ENCODE measurements at regions not wholly inside any gene's neighbourhood (a gene's known extent, or its start where the extent isn't known, plus 50 kb on each side); places are given as distances from the start of the nearest gene placed in this dataset.

DNA sequence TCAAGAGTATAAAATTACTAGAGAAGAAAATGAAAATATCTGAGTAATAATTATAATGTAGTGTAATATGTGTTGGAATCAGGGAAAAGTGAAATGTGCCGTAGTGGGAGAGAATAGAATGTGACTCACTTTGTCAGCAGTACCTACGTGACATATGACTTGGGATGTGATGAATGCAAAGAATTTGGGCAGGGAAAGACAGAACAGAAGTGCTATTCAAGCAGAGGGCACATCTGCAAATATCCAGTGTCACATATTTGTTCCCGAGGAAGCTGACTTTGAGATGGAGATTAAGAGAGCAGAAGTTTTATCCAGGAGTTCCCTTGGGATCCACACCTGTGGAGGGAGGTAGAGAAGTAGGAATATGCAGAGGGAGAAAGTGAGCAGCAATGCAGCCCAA, 69.3 kb upstream of the HS3ST1 start:
- H3K27me3 ChIP-seq (ENCODE audit: insufficient read depth): no peaks in the 10 kb centered on the region
- H3K4me3 ChIP-seq: no peak overlapping the region
- ATAC-seq (no peak), DNase-seq (ENCODE audit: low spot score) (peak; percentile 8)
- no peak overlapping the region for H2AFZ ChIP-seq
- TF ChIP-seq, protein P1, sequence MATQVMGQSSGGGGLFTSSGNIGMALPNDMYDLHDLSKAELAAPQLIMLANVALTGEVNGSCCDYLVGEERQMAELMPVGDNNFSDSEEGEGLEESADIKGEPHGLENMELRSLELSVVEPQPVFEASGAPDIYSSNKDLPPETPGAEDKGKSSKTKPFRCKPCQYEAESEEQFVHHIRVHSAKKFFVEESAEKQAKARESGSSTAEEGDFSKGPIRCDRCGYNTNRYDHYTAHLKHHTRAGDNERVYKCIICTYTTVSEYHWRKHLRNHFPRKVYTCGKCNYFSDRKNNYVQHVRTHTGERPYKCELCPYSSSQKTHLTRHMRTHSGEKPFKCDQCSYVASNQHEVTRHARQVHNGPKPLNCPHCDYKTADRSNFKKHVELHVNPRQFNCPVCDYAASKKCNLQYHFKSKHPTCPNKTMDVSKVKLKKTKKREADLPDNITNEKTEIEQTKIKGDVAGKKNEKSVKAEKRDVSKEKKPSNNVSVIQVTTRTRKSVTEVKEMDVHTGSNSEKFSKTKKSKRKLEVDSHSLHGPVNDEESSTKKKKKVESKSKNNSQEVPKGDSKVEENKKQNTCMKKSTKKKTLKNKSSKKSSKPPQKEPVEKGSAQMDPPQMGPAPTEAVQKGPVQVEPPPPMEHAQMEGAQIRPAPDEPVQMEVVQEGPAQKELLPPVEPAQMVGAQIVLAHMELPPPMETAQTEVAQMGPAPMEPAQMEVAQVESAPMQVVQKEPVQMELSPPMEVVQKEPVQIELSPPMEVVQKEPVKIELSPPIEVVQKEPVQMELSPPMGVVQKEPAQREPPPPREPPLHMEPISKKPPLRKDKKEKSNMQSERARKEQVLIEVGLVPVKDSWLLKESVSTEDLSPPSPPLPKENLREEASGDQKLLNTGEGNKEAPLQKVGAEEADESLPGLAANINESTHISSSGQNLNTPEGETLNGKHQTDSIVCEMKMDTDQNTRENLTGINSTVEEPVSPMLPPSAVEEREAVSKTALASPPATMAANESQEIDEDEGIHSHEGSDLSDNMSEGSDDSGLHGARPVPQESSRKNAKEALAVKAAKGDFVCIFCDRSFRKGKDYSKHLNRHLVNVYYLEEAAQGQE (IDR thresholded peaks at IDR 0.05; ENCODE audit: unreplicated experiment): no peak
- H3K27ac ChIP-seq (ENCODE audit: low read depth): no peak overlapping the region
- H3K4me1 ChIP-seq (ENCODE audit: insufficient read depth): no peaks in the 10 kb centered on the region
- Mint-ChIP-seq H3K27me3 (ENCODE audit: insufficient read depth, low read depth, poor library complexity) (no peaks in the 10 kb centered on the region), H3K9me3 (peaks cover 6% of the 10 kb centered on the region; the same call in 1 of the 3 replicates), H3K4me3 (no peak overlapping the region), H3K27ac (no peak overlapping the region), H3K4me1 (peaks cover 5% of the 10 kb centered on the region; the same call in 1 of the 3 replicates), H3K36me3 (ENCODE audit: low read depth) (peaks cover 3% of the 10 kb centered on the region; the same call in 1 of the 3 replicates)
- H3K4me2 ChIP-seq: no peak overlapping the region
- no peaks in the 10 kb centered on the region for H3K36me3 ChIP-seq (ENCODE audit: insufficient read depth)
- H4K20me1 ChIP-seq (replicated peaks; ENCODE audit: insufficient read depth): no peaks in the 10 kb centered on the region
- no peaks in the 10 kb centered on the region; the same call in 1 of the 2 replicates for H3K9me2 ChIP-seq (ENCODE audit: insufficient read depth)
- no peaks in the 10 kb centered on the region for H3F3A ChIP-seq (replicated peaks; ENCODE audit: low read depth)
- no peaks in the 10 kb centered on the region for H3K79me2 ChIP-seq (replicated peaks; ENCODE audit: insufficient read depth)

DNA sequence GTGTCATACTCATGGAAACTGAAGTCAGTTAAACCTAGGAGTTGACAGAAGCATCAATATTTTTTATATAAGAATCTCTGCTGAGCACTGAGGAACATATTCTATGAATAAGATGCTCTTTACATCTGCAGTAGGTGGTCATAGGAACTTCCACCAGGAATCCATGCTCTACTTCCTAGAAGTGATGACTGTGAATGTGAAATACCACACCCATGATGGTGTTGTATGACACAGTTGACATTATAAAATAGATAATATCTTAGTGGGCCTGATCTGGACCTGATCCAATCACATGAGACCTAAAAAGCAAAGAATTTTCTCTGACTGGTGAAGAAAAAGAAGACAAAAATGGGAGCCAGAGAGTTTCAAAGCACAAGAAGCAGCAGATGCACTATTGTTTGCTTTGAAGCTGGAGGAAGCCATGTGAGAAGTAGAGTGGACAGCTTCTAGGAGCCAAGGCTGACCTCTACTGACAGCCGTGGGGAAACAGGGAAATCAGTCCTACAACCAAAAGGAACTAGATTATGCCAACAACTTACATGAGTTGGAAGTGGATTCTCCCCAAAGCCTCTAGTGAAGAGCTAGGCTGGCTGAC, 68.6 kb upstream of the HS3ST1 start:
- H3K4me1 ChIP-seq (ENCODE audit: insufficient read depth): no peaks in the 10 kb centered on the region
- Mint-ChIP-seq H3K27me3 (ENCODE audit: insufficient read depth, low read depth, poor library complexity) (no peaks in the 10 kb centered on the region), H3K9me3 (peaks cover 9% of the 10 kb centered on the region; the same call in 2 of the 3 replicates), H3K4me1 (peaks cover 5% of the 10 kb centered on the region; the same call in 1 of the 3 replicates), H3K27ac (no peak overlapping the region), H3K36me3 (ENCODE audit: low read depth) (peaks cover 3% of the 10 kb centered on the region; the same call in 1 of the 3 replicates), H3K4me3 (no peak overlapping the region)
- ATAC-seq: no peak
- H3F3A ChIP-seq (replicated peaks; ENCODE audit: low read depth): no peaks in the 10 kb centered on the region
- TF ChIP-seq EZH2phosphoT487 (IDR thresholded peaks at IDR 0.05; ENCODE audit: unreplicated experiment) (no peak), JUNB (IDR thresholded peaks at IDR 0.05; ENCODE audit: unreplicated experiment) (no peak), EZH2 (IDR thresholded peaks at IDR 0.05; ENCODE audit: low read depth, unreplicated experiment) (no peak), CREB1 (CRISPR knock-in tag; IDR thresholded peaks at IDR 0.05; ENCODE audit: low read depth) (no peak)
- TF ChIP-seq, protein P2, sequence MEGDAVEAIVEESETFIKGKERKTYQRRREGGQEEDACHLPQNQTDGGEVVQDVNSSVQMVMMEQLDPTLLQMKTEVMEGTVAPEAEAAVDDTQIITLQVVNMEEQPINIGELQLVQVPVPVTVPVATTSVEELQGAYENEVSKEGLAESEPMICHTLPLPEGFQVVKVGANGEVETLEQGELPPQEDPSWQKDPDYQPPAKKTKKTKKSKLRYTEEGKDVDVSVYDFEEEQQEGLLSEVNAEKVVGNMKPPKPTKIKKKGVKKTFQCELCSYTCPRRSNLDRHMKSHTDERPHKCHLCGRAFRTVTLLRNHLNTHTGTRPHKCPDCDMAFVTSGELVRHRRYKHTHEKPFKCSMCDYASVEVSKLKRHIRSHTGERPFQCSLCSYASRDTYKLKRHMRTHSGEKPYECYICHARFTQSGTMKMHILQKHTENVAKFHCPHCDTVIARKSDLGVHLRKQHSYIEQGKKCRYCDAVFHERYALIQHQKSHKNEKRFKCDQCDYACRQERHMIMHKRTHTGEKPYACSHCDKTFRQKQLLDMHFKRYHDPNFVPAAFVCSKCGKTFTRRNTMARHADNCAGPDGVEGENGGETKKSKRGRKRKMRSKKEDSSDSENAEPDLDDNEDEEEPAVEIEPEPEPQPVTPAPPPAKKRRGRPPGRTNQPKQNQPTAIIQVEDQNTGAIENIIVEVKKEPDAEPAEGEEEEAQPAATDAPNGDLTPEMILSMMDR (conservative IDR thresholded peaks at IDR 0.05; ENCODE audit: low read depth in 2 of 2): peak; percentile 36 to 69
- no peaks in the 10 kb centered on the region for H3K36me3 ChIP-seq (ENCODE audit: insufficient read depth)
- no peaks in the 10 kb centered on the region for H3K27me3 ChIP-seq (ENCODE audit: insufficient read depth)
- H2AFZ ChIP-seq: no peak overlapping the region; the same call in 1 of the 2 replicates
- H3K79me2 ChIP-seq (replicated peaks; ENCODE audit: insufficient read depth): no peaks in the 10 kb centered on the region
- H3K4me3 ChIP-seq: no peak overlapping the region
- no peaks in the 10 kb centered on the region; the same call in 1 of the 2 replicates for H3K9me2 ChIP-seq (ENCODE audit: insufficient read depth)
- H3K4me2 ChIP-seq: no peak overlapping the region
- no peaks in the 10 kb centered on the region for H4K20me1 ChIP-seq (replicated peaks; ENCODE audit: insufficient read depth)
- peak; percentile 26 for DNase-seq (ENCODE audit: low spot score)
- no peak overlapping the region for H3K27ac ChIP-seq (ENCODE audit: low read depth)
